ENCODE measurements at regions not wholly inside any gene's neighbourhood (a gene's known extent, or its start where the extent isn't known, plus 50 kb on each side); places are given as distances from the start of the nearest gene placed in this dataset.
"Not testable (repeated sequence)": the region's sequence is repeated elsewhere in the genome, so short reads cannot be mapped to it uniquely, and the experiment has no call there.

GRCh38 chrX:905848-906566, 275.4 kb downstream of the SHOX start:
- Mint-ChIP-seq H3K4me3 (no peak overlapping the region), H3K36me3 (no peaks in the 10 kb centered on the region)

DNA sequence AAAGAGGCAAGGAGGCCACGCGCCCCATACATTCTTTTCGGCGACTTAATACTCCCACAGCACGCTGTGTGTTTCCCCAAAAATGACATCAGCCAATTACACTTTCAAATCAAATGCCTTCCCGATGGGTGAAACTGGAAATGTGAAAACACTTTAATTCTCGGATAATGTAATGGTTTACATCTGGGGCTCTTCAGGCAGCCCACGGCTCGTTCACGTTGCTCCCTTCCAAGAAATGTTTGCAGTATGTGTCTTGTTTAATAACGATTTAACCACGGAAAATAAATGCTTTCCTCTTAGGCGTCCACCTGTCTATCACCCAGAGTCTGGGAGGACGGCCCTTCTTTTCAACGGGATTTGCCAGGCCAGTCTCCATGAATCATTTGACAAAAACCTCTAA, 272.5 kb downstream of the SHOX start:
- Mint-ChIP-seq H3K27me3 (peaks cover 5% of the 10 kb centered on the region), H3K36me3 (no peaks in the 10 kb centered on the region), H3K27ac (no peak overlapping the region), H3K4me1 (no peaks in the 10 kb centered on the region), H3K4me3 (no peak overlapping the region), H3K9me3 (peaks cover 9% of the 10 kb centered on the region)
- DNase-seq: no peak

More at GRCh38 chrX:905848-906566, 275.4 kb downstream of the SHOX start:
- peaks cover 5% of the 10 kb centered on the region for H3K27me3 Mint-ChIP-seq
- H3K27ac Mint-ChIP-seq: no peak overlapping the region
- peaks cover 6% of the 10 kb centered on the region for H3K9me3 Mint-ChIP-seq
- H3K4me1 Mint-ChIP-seq: no peaks in the 10 kb centered on the region
- DNase-seq: no peak

DNA sequence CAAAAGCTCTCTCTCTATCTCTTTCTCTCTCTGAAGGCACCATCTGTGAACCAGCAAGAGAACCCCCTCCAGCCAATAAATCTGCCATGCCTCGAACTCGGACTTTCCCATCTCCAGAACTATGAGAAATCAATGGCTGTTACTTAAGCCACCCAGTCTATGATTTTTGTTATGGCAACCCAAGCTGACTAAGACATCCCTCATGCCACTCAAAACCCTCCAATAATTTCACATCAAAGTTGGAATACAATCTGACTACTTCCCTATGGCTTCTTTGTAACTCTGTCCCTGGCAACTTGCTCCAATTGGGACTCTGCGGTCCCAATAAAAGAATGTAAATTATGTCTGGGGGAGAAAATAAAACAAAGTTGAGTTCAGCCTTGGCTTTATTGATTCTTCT, 265.7 kb downstream of the SHOX start:
- no peaks in the 10 kb centered on the region for H3K27me3 Mint-ChIP-seq
- H3K4me1 Mint-ChIP-seq: no peaks in the 10 kb centered on the region
- H3K4me3 Mint-ChIP-seq: no peak overlapping the region
- H3K27ac Mint-ChIP-seq: no peak overlapping the region
- no peaks in the 10 kb centered on the region for H3K36me3 Mint-ChIP-seq
- H3K9me3 Mint-ChIP-seq: peaks cover 28% of the 10 kb centered on the region
- DNase-seq: no peak

DNA sequence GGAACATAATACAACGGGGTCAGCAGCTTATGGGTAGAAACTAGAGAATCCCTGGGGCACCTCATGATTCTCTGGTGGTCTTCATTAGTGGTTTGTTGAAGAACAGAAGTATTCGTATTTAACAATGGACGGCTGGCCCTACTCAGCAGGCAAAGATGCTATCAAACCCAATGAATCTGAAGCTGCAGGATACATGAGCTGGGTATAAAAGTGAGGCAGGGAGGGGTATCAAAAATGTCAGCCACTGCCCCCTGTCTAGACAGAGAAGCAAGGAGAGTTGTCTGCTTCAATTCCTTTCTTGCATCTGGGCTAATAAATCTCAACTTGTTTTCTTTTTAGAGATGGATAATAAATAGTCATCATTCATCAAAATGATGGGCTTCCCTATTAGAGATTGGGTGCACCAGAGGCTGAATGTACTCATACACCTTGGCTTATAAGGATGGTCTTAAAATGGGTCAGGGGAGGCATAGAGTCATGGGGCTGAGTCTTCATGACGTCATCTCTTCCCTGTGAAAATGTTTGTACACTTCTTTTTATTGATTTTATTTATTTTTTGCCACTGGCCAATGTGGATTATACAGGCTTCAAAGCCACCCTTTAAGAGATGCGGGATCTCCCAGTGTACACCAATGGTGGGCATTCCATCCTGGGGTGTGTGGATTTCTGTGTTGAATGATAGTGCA, 259.5 kb downstream of the SHOX start:
- H3K4me3 Mint-ChIP-seq: no peak overlapping the region
- no peaks in the 10 kb centered on the region for H3K36me3 Mint-ChIP-seq
- H3K9me3 Mint-ChIP-seq: peaks cover 17% of the 10 kb centered on the region
- H3K27me3 Mint-ChIP-seq: no peaks in the 10 kb centered on the region
- no peaks in the 10 kb centered on the region for H3K4me1 Mint-ChIP-seq
- H3K27ac Mint-ChIP-seq: no peak overlapping the region
- no peak for DNase-seq

GRCh38 chrX:887724-888123, 257.1 kb downstream of the SHOX start:
- not testable (repeated sequence) for H3K4me1 Mint-ChIP-seq, H3K27ac Mint-ChIP-seq, H3K9me3 Mint-ChIP-seq, DNase-seq, H3K36me3 Mint-ChIP-seq, H3K4me3 Mint-ChIP-seq
- peaks cover 13% of the 10 kb centered on the region for H3K27me3 Mint-ChIP-seq

GRCh38 chrX:883588-883987, 253.0 kb downstream of the SHOX start:
- Mint-ChIP-seq H3K4me3 (no peak overlapping the region), H3K4me1 (no peaks in the 10 kb centered on the region), H3K27me3 (peaks cover 25% of the 10 kb centered on the region), H3K36me3 (no peaks in the 10 kb centered on the region), H3K27ac (no peak overlapping the region), H3K9me3 (peaks cover 1% of the 10 kb centered on the region)
- no peak for DNase-seq

GRCh38 chrX:879756-880698, 249.4 kb downstream of the SHOX start:
- H3K27ac Mint-ChIP-seq, DNase-seq, H3K4me3 Mint-ChIP-seq, H3K9me3 Mint-ChIP-seq, H3K4me1 Mint-ChIP-seq, H3K36me3 Mint-ChIP-seq: not testable (repeated sequence)
- peaks cover 28% of the 10 kb centered on the region for H3K27me3 Mint-ChIP-seq

- Mint-ChIP-seq H3K27ac (no peak overlapping the region), H3K4me3 (no peak overlapping the region), H3K36me3 (peaks cover 2% of the 10 kb centered on the region), H3K4me1 (no peaks in the 10 kb centered on the region), H3K27me3 (peaks cover 11% of the 10 kb centered on the region), H3K9me3 (peaks cover 6% of the 10 kb centered on the region)
- DNase-seq: no peak
These were observed 243.5 kb downstream of the SHOX start for GRCh38 chrX:874061-874460.

DNA sequence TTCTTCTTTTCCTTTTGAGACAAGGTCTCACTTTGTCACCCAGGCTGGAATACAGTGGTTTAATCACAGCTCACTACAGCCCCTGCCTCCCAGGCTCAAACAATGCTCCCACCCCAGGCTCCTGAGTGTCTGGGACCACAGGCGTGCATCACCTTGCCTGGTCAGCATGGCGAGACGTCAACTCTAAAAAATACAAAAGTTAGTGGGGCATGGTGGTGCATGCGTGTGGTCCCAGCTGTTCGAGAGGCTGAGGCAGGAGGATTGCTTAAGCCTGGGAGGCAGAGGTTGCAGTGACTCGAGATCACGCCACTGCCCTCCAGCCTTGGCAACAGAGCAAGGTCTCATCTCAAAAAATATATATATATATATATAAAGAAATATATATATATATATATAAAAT, 242.4 kb downstream of the SHOX start:
- no peak overlapping the region for H3K27ac Mint-ChIP-seq
- DNase-seq: no peak
- peaks cover 6% of the 10 kb centered on the region for H3K9me3 Mint-ChIP-seq
- peaks cover 2% of the 10 kb centered on the region for H3K36me3 Mint-ChIP-seq
- H3K27me3 Mint-ChIP-seq: peaks cover 20% of the 10 kb centered on the region
- no peak overlapping the region for H3K4me3 Mint-ChIP-seq
- H3K4me1 Mint-ChIP-seq: no peaks in the 10 kb centered on the region

DNA sequence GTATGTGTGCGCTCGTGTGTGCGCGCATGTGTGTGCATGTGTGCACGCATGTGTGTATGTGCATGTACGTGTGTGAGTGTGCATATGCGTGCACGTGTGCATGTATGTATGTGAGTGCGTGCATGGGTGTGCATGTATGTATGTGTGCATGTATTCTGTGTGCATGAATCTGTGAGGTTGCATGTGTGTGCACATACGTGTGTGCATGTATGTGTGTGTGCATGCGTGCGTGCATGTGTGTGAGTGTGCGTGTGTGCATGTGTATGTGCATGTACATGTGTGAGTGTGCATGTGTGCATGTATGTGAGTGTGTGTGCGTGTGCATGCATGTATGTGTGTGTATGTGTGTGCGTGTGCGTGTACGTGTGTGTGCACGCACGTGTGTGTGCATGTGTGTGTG, 241.5 kb downstream of the SHOX start:
- H3K27ac Mint-ChIP-seq: no peak overlapping the region
- peaks cover 4% of the 10 kb centered on the region for H3K9me3 Mint-ChIP-seq
- DNase-seq: no peak
- no peak overlapping the region for H3K4me3 Mint-ChIP-seq
- no peaks in the 10 kb centered on the region for H3K36me3 Mint-ChIP-seq
- peaks cover 24% of the 10 kb centered on the region for H3K27me3 Mint-ChIP-seq
- H3K4me1 Mint-ChIP-seq: no peaks in the 10 kb centered on the region

GRCh38 chrX:871626-872025, 241.0 kb downstream of the SHOX start:
- peaks cover 4% of the 10 kb centered on the region for H3K9me3 Mint-ChIP-seq
- no peak overlapping the region for H3K4me3 Mint-ChIP-seq
- H3K27ac Mint-ChIP-seq: no peak overlapping the region
- peaks cover 24% of the 10 kb centered on the region for H3K27me3 Mint-ChIP-seq
- no peak for DNase-seq
- no peaks in the 10 kb centered on the region for H3K36me3 Mint-ChIP-seq
- no peaks in the 10 kb centered on the region for H3K4me1 Mint-ChIP-seq

GRCh38 chrX:867966-868647, 237.5 kb downstream of the SHOX start:
- no peaks in the 10 kb centered on the region for H3K36me3 Mint-ChIP-seq

DNA sequence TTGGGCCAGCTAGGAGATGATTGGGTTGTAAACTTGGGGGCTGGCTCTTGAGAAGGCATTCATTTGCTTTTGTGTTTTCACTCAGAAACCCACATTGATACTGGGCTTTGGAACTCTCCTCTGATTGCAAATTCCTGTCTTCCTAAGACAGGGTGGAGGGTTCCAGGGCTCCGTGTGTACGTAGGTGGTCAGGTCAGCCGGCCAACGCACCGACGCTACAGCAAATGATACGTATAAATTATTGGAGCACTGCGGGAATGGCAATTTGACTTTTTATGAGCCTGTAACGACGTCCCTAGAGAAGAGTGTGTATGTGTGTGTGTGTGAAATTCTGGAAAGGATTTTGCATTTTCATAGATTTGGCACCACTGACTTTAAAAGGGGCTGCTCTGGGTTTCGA, 236.9 kb downstream of the SHOX start:
- Mint-ChIP-seq H3K4me3 (no peak overlapping the region), H3K27ac (no peak overlapping the region), H3K9me3 (peaks cover 4% of the 10 kb centered on the region), H3K4me1 (no peaks in the 10 kb centered on the region), H3K36me3 (no peaks in the 10 kb centered on the region), H3K27me3 (peaks cover 28% of the 10 kb centered on the region)
- DNase-seq: no peak

More at GRCh38 chrX:867966-868647, 237.5 kb downstream of the SHOX start:
- H3K9me3 Mint-ChIP-seq: peaks cover 4% of the 10 kb centered on the region
- DNase-seq: no peak
- no peak overlapping the region for H3K27ac Mint-ChIP-seq
- no peak overlapping the region for H3K4me3 Mint-ChIP-seq
- H3K4me1 Mint-ChIP-seq: no peaks in the 10 kb centered on the region
- peaks cover 26% of the 10 kb centered on the region for H3K27me3 Mint-ChIP-seq

DNA sequence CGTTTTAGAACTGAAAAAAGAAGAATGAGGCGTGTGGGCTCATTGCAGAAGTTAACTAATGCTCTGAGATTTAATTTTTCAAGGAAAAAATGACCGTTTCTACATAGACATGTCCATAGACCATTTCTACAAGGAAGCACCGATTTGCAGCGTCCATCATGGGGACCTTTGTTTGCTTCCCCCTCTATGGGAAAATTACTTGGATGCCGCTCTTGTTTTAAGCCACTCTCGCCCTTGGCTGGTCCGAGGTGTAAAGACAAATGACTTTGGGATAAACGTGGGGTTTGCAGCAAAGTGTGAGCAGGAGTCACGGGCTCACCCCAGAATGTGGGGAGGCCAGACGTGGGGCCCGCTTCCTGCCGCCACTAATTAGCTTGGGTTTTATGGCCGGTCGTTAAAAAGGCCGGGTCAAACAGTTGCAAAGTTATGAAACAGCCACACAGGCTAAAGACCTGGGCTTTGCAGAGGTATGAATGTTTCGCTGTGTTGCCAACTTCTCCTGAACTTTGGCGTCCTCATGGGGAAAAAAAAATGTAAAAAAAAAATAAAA, 235.9 kb downstream of the SHOX start:
- no peaks in the 10 kb centered on the region for H3K9me3 Mint-ChIP-seq
- no peak overlapping the region for H3K4me3 Mint-ChIP-seq
- no peaks in the 10 kb centered on the region for H3K4me1 Mint-ChIP-seq
- no peaks in the 10 kb centered on the region for H3K36me3 Mint-ChIP-seq
- no peak overlapping the region for H3K27ac Mint-ChIP-seq
- peaks cover 28% of the 10 kb centered on the region for H3K27me3 Mint-ChIP-seq
- DNase-seq: no peak

Data from activated naive CD8-positive, alpha-beta T cell treated with anti-CD3 and anti-CD28 coated beads for 36 hours (primary cell).